Activated naive CD8-positive, alpha-beta T cell treated with anti-CD3 and anti-CD28 coated beads, Interleukin-2, amount 10 ng/mL, durations not matched to agents 7 days and 5 days (primary cell): ENCODE measurements at regions not wholly inside any gene's neighbourhood (a gene's known extent, or its start where the extent isn't known, plus 50 kb on each side); places are given as distances from the start of the nearest gene placed in this dataset.

ENCODE experiments used
- ATAC-seq: fragments of 150-1000 bp; cut with Tn5 transposase; one replicate; pipeline ENCODE4 v1.10.0; 2021; ENCODE audit warnings: low read depth, moderate library complexity
- POLR2A ChIA-PET: fragments of 350-600 bp; sonication (Branson Sonifier 250); formaldehyde crosslinking; loops from one replicate; lab custom pipeline; 2021; ENCODE audit warnings: antibody characterized with exemption; lab: Charles Lee
- DNase-seq: peaks from one replicate; pipeline ENCODE4 v3.0.0; 2021
- H3K27ac Mint-ChIP-seq: one replicate; pipeline ENCODE4 v1.8.0; 2022; ENCODE audit warnings: mild to moderate bottlenecking, mixed read lengths
- H3K27me3 Mint-ChIP-seq: one replicate; pipeline ENCODE4 v1.8.0; 2022; ENCODE audit warnings: mild to moderate bottlenecking, moderate library complexity, mixed read lengths
- H3K36me3 Mint-ChIP-seq: one replicate; pipeline ENCODE4 v1.8.0; 2021; ENCODE audit warnings: mild to moderate bottlenecking, mixed read lengths
- H3K4me1 Mint-ChIP-seq: one replicate; pipeline ENCODE4 v1.8.0; 2021; ENCODE audit warnings: mixed read lengths
- H3K4me3 Mint-ChIP-seq: one replicate; pipeline ENCODE4 v1.8.0; 2022; ENCODE audit warnings: mild to moderate bottlenecking, moderate library complexity, mixed read lengths
- H3K9me3 Mint-ChIP-seq: one replicate; pipeline ENCODE4 v1.8.0; 2021; ENCODE audit warnings: mixed read lengths

DNA sequence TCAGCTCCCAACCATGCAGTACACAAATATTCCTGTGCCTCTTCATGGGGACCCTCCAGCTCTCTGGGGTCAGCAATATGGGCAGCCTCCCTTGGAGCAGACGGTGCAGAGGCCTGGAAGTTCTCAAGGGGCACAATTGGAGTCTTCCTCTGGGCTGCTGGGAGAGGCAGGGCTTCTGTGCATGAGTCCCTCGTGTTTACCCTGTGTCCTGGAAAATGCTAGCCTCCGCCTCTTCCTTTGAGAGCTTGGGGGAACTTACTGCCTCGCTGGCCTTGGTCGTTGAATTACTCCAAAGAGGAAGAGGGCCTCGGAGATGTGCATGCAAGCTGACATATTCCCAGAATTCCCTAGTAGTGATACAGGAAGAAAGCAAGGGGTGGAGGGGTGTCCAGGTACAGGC lies 284.4 kb upstream of the IGF1R start:
- H3K4me3 Mint-ChIP-seq = no peak overlapping the region
- DNase-seq = no peak
- H3K9me3 Mint-ChIP-seq = no peaks in the 10 kb centered on the region
- H3K27ac Mint-ChIP-seq = no peak overlapping the region
- H3K36me3 Mint-ChIP-seq = no peaks in the 10 kb centered on the region
- no peak for ATAC-seq
- H3K4me1 Mint-ChIP-seq = no peaks in the 10 kb centered on the region
- POLR2A ChIA-PET = no interaction called here
- H3K27me3 Mint-ChIP-seq = peaks cover 3% of the 10 kb centered on the region

DNA sequence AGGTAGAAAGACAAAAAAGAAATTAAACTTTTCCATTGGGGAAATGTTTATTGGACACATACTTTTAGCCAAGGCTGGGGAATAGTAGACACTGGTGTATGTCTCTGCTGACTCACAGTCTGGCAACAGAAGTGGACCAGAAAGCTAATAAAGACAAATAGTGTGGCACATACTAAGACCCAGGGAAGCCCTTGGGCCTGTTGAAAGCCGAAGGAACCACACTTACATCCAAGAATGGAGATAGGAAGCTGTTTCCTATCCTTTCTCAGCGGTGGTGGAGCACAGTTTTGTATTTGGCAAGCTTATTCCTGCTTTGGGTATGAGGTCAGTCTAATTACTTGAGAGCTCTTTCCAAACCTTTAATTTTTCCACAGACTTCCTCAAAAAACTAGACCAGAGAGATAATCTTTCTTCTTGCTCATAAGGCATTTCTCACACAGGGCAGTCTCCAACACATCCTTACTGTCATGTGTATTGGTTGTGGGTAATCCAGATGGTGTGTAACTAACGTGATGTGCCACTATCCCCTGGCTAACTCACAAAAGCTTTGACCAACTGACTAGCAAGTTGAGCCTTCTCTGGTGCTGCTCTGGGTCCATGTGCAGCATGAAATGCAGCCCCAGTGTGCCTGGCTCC lies 279.1 kb upstream of the IGF1R start:
- no peaks in the 10 kb centered on the region for H3K4me1 Mint-ChIP-seq
- H3K27ac Mint-ChIP-seq = no peak overlapping the region
- DNase-seq = no peak
- POLR2A ChIA-PET = no interaction called here
- no peaks in the 10 kb centered on the region for H3K36me3 Mint-ChIP-seq
- H3K9me3 Mint-ChIP-seq = no peaks in the 10 kb centered on the region
- no peak overlapping the region for H3K4me3 Mint-ChIP-seq
- no peaks in the 10 kb centered on the region for H3K27me3 Mint-ChIP-seq
- no peak for ATAC-seq

DNA sequence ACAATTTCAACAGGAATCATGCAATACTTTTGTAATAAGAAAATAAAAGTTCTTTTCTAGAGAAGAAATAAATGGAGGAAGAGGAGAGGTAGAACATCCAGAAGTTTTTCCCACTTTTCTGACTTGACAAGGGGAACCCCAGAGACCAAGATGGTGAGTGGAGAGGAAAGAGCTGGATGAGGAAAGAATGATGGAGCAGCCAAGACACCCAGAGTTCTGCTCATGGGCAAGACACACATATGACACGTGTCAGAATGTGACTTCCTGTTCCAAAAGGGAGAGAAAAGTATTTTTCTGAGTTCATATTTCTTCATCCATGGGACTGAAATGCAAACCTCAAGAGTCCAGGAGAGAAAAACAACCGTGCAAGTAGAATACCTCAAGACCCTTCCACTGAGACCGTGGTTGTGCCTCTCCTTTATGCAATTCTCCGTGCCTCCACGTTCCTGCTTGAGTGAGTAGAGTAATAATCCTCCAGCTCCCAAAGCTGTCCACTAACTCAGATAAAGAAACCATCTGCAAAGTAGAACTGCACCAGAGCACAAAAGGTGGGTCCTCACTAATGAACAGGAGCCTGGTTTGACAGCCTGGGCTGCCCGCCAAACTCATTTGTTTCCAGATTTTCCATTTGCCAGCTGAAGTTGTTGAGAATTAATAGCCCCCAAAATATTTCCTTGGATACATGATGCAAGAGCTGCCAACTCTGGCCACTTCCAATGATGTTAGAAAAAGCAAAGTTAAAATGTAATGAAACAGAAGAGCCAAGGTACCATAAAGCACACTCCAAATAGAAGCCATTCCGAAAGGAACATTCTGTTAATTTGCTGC lies 272.6 kb upstream of the IGF1R start:
- Mint-ChIP-seq H3K4me3 (no peak overlapping the region), H3K36me3 (no peaks in the 10 kb centered on the region), H3K4me1 (no peaks in the 10 kb centered on the region), H3K27ac (no peak overlapping the region), H3K27me3 (peaks cover 9% of the 10 kb centered on the region), H3K9me3 (peaks cover 1% of the 10 kb centered on the region)
- POLR2A ChIA-PET = no interaction called here
- no peak for DNase-seq
- no peak for ATAC-seq

DNA sequence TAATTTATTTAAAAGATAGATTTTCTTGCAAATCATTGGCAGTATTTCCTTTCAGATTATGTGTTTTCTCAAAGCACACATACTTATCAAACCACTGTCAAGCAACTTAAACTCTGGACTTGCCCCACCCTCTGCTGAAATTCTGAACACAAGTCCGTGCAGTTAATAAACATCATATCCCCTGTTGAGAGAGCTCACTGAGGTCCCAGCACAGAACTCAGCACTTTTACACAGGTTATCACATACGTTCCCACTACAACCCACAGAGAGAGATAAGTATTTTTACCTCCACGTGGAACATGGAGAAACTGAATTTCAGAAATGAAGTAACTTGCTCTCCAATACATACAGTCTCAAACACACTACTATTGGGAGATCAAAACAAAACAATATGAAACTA lies 267.6 kb upstream of the IGF1R start:
- Mint-ChIP-seq H3K4me3 (no peak overlapping the region), H3K9me3 (peaks cover 1% of the 10 kb centered on the region), H3K27me3 (peaks cover 20% of the 10 kb centered on the region), H3K4me1 (no peaks in the 10 kb centered on the region), H3K36me3 (no peaks in the 10 kb centered on the region), H3K27ac (no peak overlapping the region)
- no peak for ATAC-seq
- POLR2A ChIA-PET = no interaction called here
- DNase-seq = no peak

DNA sequence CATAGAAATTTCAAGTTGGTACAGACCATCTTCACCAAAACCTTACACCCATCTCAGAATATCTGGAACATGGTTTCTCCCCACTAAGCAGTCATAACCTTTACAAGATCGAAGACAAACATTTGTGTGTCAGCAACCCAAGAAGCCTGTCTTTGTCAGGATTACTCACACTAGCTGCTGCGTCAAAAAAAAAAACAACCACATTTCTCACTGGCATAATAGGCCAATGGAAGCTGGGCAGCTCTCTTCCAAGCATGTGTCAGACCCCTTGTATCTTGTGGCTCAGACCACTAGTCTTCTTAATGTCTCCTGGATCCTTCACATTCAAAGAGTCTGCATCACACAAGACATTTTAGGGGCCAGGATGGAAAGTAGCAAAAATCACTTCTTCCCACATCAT lies 266.9 kb upstream of the IGF1R start:
- no peak overlapping the region for H3K27ac Mint-ChIP-seq
- H3K9me3 Mint-ChIP-seq = peaks cover 1% of the 10 kb centered on the region
- ATAC-seq = no peak
- no peak overlapping the region for H3K4me3 Mint-ChIP-seq
- POLR2A ChIA-PET = no interaction called here
- peaks cover 20% of the 10 kb centered on the region for H3K27me3 Mint-ChIP-seq
- no peaks in the 10 kb centered on the region for H3K36me3 Mint-ChIP-seq
- no peak for DNase-seq
- no peaks in the 10 kb centered on the region for H3K4me1 Mint-ChIP-seq

DNA sequence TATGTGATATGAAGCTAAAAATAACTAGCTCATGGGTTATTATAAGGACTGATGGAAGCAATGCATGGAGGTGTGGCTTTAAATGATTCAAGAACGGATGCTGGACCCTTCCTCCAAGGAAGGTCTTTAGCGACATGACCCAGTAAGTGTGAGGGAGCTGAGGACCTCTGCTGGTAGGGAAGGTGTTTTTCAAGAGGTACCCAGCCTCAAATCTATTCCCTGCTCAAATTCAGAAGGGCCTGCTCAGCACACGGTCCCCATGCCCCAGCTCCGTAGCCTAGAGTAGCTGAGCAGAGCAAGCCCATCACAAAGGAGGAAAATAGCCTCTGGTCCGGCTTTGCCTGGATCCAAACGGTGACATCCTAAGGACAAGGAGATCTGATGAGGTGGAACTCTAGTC lies 266.2 kb upstream of the IGF1R start:
- no peak overlapping the region for H3K27ac Mint-ChIP-seq
- no peaks in the 10 kb centered on the region for H3K4me1 Mint-ChIP-seq
- H3K9me3 Mint-ChIP-seq = peaks cover 1% of the 10 kb centered on the region
- H3K27me3 Mint-ChIP-seq = peaks cover 22% of the 10 kb centered on the region
- H3K4me3 Mint-ChIP-seq = no peak overlapping the region
- DNase-seq (no peak), ATAC-seq (no peak)
- POLR2A ChIA-PET = no interaction called here
- H3K36me3 Mint-ChIP-seq = no peaks in the 10 kb centered on the region

DNA sequence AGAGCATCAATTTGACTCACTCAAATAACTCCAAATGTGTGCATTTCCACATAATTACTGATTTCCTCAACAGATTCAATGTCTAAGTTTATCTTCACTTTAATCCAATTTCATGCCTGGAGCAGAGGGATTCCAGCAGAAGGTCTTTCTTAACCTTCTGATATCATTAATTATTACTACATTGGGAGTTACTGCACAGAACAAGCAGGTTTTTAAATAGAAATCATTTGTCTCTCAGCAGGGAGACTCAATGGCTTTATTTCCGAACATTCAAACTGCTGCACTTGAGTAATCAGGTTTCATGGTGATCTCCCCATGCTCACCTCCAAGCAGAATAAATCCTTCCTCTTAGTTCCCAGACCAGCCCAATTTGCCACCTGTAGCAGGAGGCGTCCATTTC lies 264.8 kb upstream of the IGF1R start:
- no peak overlapping the region for H3K27ac Mint-ChIP-seq
- H3K9me3 Mint-ChIP-seq = peaks cover 1% of the 10 kb centered on the region
- DNase-seq = no peak
- no peak for ATAC-seq
- POLR2A ChIA-PET = no interaction called here
- no peak overlapping the region for H3K4me3 Mint-ChIP-seq
- peaks cover 21% of the 10 kb centered on the region for H3K27me3 Mint-ChIP-seq
- H3K4me1 Mint-ChIP-seq = no peaks in the 10 kb centered on the region
- H3K36me3 Mint-ChIP-seq = no peaks in the 10 kb centered on the region

DNA sequence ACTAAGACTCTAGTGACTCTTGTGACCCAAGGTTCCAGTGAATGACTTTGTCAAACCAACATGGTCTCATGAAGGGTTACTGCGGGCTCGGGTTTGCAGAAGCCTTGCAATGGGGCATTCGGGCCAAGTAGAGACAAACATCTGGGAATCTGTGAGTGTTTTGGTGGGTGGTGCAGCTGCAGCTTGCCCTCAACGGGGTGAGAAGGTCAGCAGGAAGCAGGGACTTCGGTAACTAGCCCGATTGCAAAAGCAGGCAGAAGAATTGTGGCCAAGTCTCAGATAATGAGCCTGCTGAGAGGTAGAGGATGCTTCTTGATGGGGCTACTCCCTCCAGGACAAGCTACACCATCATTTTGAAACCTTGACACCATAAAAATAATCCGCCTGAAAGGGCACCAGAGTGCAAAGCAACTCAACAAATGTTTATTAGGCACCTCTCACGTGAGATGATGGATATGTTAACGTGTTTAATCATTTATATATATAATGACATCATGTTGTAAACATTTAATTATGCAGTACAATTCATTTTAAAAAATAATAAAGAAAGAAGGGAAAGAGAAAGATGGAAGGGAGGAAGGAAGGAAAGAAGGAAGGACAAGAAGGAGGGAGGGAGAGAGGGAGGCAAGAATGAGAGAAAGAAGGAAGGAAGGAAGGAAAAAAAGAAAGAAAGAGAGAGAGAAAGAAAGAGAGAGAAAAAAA lies 263.9 kb upstream of the IGF1R start:
- H3K36me3 Mint-ChIP-seq = no peaks in the 10 kb centered on the region
- ATAC-seq = no peak
- POLR2A ChIA-PET = no interaction called here
- no peak overlapping the region for H3K27ac Mint-ChIP-seq
- peaks cover 18% of the 10 kb centered on the region for H3K27me3 Mint-ChIP-seq
- no peaks in the 10 kb centered on the region for H3K4me1 Mint-ChIP-seq
- DNase-seq = no peak
- no peak overlapping the region for H3K4me3 Mint-ChIP-seq
- H3K9me3 Mint-ChIP-seq = peaks cover 1% of the 10 kb centered on the region

DNA sequence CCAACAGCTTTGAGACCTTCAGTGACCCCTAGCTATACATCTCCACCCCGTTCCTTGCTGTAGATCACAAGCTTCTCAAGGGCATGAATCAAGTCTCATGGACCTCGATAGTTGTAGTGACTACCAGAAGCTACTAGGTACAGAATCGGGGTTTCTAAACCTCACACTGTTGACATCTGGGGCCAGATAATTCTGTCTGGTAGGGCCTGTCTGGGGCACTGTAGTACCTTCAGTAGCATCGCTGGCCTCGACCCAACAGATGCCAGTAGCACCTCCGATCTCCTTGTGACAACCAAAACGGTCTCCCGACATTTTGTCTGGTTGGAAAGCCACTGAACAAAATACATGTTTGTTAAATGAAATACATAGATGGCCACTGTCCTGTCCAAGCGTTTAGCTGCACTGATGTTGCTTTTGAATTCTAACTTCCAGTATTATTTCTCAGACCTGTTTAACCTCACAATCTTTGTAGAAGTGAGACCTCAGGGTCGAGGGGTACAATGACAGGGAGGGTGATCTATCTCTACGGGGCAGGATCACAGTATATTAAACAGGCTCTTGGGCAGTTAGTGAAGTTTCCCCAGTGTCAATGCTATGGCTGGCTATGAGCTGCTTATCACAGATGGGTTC lies 262.5 kb upstream of the IGF1R start:
- no peaks in the 10 kb centered on the region for H3K4me1 Mint-ChIP-seq
- DNase-seq (no peak), ATAC-seq (no peak)
- peaks cover 13% of the 10 kb centered on the region for H3K27me3 Mint-ChIP-seq
- H3K27ac Mint-ChIP-seq = no peak overlapping the region
- H3K9me3 Mint-ChIP-seq = no peaks in the 10 kb centered on the region
- H3K4me3 Mint-ChIP-seq = no peak overlapping the region
- POLR2A ChIA-PET = no interaction called here
- H3K36me3 Mint-ChIP-seq = no peaks in the 10 kb centered on the region

DNA sequence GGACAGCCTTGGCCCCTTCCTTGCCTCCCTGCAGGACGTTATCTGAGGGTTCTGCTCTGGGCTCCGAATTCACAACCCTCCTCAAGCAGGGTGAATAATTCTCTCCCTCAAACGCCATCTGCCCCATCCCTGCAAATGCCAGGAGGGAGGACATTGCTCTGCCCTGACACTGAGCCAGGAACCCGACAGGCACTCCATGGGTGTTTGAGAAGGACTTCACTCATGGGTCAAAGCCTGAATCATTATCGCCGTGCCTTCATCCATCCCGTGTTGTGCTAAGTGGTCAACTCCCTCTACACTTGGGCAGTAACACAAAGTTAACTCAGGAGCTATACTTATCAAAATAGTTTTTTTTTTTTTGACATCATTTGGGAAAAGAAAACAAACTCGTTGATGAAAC lies 261.8 kb upstream of the IGF1R start:
- POLR2A ChIA-PET = no interaction called here
- no peaks in the 10 kb centered on the region for H3K9me3 Mint-ChIP-seq
- no peak overlapping the region for H3K27ac Mint-ChIP-seq
- no peak for ATAC-seq
- no peak for DNase-seq
- peaks cover 13% of the 10 kb centered on the region for H3K27me3 Mint-ChIP-seq
- H3K4me3 Mint-ChIP-seq = no peak overlapping the region
- no peaks in the 10 kb centered on the region for H3K4me1 Mint-ChIP-seq
- no peaks in the 10 kb centered on the region for H3K36me3 Mint-ChIP-seq

DNA sequence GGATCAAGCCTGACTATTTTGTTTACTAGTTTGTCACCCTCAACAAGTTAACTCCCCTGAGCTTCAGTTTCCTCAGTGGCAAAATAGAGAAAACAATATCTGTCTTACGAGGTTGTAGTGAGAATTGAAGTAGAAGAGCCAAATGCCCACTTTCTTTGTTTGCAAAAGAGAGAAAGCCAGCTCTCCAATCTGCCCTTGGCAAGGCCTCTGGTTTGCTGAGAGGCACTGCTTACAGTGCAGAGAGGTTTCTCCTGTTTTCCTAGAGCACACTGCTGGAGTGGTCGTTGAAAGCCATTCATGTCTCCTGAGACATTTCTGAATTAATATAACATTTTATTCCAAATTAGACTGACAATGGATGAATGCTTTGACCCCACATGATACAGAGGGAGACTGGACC lies 260.5 kb upstream of the IGF1R start:
- H3K27me3 Mint-ChIP-seq = peaks cover 11% of the 10 kb centered on the region
- no peak for DNase-seq
- H3K27ac Mint-ChIP-seq = no peak overlapping the region
- H3K4me1 Mint-ChIP-seq = no peaks in the 10 kb centered on the region
- no peak overlapping the region for H3K4me3 Mint-ChIP-seq
- H3K9me3 Mint-ChIP-seq = no peaks in the 10 kb centered on the region
- ATAC-seq = no peak
- no peaks in the 10 kb centered on the region for H3K36me3 Mint-ChIP-seq
- POLR2A ChIA-PET = no interaction called here

DNA sequence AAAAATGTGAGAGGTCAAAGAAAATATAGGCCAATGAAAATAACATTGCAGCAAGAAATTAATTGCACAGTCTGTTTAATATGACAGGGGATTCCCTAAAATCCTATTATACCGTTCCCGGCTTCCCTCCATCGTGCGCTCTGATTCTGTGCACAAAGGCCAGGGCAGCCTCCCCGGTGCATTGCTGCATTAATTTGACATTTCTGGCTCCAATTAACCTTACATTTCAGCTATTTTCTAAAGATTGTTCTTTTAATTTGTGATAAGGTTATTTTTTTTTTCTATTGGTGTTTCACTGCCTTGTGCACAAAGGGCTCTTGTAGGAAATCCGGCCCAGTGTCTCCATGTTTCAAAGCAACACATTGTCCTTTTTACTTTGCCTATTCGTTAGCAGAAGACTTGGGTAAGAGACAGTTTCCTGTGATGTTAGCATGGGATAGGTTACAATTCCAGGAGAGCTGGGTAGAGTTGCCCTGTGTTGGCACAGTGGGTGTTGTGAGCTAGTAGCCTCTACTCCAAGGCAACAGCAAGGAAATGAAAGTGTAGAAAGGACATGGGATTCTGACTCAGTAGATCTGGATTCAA lies 257.3 kb upstream of the IGF1R start:
- POLR2A ChIA-PET = no interaction called here
- no peak for DNase-seq
- Mint-ChIP-seq H3K4me1 (no peaks in the 10 kb centered on the region), H3K4me3 (no peak overlapping the region), H3K9me3 (no peaks in the 10 kb centered on the region), H3K27ac (no peak overlapping the region), H3K36me3 (no peaks in the 10 kb centered on the region), H3K27me3 (peaks cover 5% of the 10 kb centered on the region)
- no peak for ATAC-seq

DNA sequence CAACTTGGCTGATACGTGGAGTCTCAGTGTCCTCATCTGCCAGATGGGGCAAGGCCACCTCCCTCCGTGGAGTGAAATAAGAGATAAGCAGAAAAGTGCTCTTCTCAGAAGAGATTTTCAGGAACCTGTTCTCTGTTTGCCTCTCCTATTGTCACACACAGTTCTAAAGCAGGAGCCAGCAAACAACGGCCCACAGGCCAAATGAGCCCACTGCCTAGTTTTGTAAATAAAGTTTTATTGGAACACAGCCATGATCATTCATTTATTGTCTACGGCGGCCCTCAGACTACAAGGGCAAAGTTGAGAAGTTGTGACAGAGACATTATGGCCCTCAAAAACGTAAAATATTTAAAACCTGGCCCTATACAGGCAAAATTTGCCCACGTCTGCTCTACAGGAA lies 256.8 kb upstream of the IGF1R start:
- no peak for DNase-seq
- no peak for ATAC-seq
- no peaks in the 10 kb centered on the region for H3K4me1 Mint-ChIP-seq
- POLR2A ChIA-PET = no interaction called here
- H3K9me3 Mint-ChIP-seq = no peaks in the 10 kb centered on the region
- H3K27ac Mint-ChIP-seq = no peak overlapping the region
- H3K4me3 Mint-ChIP-seq = no peak overlapping the region
- no peaks in the 10 kb centered on the region for H3K36me3 Mint-ChIP-seq
- peaks cover 3% of the 10 kb centered on the region for H3K27me3 Mint-ChIP-seq
